ENCODE measurements at regions not wholly inside any gene's neighbourhood (a gene's known extent, or its start where the extent isn't known, plus 50 kb on each side); places are given as distances from the start of the nearest gene placed in this dataset.

DNA sequence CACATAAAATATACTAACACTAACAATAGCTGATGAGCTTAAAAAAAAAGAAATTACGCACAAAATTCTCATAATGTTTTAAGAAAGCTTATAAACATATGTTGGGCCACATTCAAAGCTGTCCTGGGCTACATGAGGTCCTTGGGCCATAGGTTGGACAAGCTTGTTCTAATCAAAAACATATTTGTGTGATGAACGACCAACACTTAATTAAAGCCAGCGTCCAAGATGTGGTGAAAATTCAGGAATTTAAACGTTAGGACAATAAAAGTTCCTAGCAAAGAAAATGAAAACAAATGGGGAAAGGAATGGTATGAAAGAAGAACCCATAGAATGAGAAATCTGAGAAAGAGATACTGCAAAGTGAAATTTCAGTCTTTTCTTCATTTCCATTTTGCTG is 429.6 kb upstream of the DMAC1 start:
- no peaks in the 10 kb centered on the region for H3K4me1 ChIP-seq
- H3K4me3 ChIP-seq: no peak overlapping the region
- H3K27ac ChIP-seq: no peak overlapping the region
- no peaks in the 10 kb centered on the region for H3K27me3 ChIP-seq
- no peaks in the 10 kb centered on the region for H3K9me3 ChIP-seq
- 77 to 94% (median 91%) methylated on average over 4 of the region's 4 CpGs for WGBS, 5 donors
- DNase-seq: no peak
- TF ChIP-seq EP300 (IDR thresholded peaks at IDR 0.05) (no peak), POLR2A (IDR thresholded peaks at IDR 0.05) (no peak), POLR2AphosphoS5 (IDR thresholded peaks at IDR 0.05) (no peak)
- TF ChIP-seq, protein P1, sequence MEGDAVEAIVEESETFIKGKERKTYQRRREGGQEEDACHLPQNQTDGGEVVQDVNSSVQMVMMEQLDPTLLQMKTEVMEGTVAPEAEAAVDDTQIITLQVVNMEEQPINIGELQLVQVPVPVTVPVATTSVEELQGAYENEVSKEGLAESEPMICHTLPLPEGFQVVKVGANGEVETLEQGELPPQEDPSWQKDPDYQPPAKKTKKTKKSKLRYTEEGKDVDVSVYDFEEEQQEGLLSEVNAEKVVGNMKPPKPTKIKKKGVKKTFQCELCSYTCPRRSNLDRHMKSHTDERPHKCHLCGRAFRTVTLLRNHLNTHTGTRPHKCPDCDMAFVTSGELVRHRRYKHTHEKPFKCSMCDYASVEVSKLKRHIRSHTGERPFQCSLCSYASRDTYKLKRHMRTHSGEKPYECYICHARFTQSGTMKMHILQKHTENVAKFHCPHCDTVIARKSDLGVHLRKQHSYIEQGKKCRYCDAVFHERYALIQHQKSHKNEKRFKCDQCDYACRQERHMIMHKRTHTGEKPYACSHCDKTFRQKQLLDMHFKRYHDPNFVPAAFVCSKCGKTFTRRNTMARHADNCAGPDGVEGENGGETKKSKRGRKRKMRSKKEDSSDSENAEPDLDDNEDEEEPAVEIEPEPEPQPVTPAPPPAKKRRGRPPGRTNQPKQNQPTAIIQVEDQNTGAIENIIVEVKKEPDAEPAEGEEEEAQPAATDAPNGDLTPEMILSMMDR (IDR thresholded peaks at IDR 0.05): no peak
- intact Hi-C loops (cut with DNase I; ENCODE audit: low total_unique reads): no loop called here
- H3K36me3 ChIP-seq: no peaks in the 10 kb centered on the region

DNA sequence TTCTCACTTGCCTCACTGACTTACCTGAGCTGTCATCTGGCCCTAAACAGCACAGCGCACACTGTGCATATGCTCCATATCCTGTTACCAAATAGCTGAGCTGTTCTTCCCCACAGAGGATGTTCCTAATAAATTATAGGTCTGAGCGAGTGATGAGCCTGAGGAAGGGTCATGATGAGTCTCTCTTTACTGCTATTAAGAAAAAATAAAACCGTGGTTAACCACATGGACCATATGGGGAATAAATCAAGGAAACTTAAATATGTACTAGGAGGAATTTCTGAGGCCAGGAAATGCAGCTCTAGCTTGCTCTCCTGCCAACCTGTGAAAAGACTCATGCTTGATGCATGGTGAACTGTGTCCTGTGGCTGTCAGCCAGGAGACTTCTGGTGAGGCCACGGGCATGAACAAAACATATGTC is 424.8 kb upstream of the DMAC1 start:
- no peaks in the 10 kb centered on the region for H3K4me1 ChIP-seq
- DNase-seq: no peak
- no peaks in the 10 kb centered on the region for H3K36me3 ChIP-seq
- TF ChIP-seq EP300 (IDR thresholded peaks at IDR 0.05) (no peak), POLR2A (IDR thresholded peaks at IDR 0.05) (no peak), POLR2AphosphoS5 (IDR thresholded peaks at IDR 0.05) (no peak)
- TF ChIP-seq, protein P1 (IDR thresholded peaks at IDR 0.05): no peak
- H3K27ac ChIP-seq: no peak overlapping the region
- H3K4me3 ChIP-seq: no peak overlapping the region
- WGBS, 5 donors: 49 to 72% (median 63%) methylated on average over 4 of the region's 4 CpGs
- H3K27me3 ChIP-seq: no peaks in the 10 kb centered on the region
- intact Hi-C loops (cut with DNase I; ENCODE audit: low total_unique reads): no loop called here
- no peaks in the 10 kb centered on the region for H3K9me3 ChIP-seq

DNA sequence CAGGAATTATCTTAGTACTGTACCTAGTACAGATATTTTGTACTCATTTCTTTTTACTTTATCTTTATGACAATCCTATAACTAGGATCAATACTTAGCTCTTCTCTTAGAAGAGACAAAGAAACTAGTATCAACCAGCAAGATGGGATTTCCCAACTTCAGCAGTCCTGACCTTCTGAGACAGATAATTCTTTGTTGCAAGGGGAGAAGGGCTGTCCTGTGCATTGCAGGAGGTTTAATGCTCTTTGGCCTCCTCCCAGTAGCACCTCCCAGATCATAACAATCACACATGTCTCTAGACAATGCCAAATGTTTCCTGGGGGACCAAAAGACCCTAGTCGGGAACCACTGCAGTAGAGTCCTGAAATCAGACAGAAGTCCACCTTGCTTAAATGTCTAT is 424.3 kb upstream of the DMAC1 start:
- TF ChIP-seq POLR2A (IDR thresholded peaks at IDR 0.05) (no peak), EP300 (IDR thresholded peaks at IDR 0.05) (no peak)
- TF ChIP-seq, protein P1 (IDR thresholded peaks at IDR 0.05): no peak
- no peaks in the 10 kb centered on the region for H3K4me1 ChIP-seq
- 65 to 91% (median 85%) methylated on average over 1 of the region's 1 CpG for WGBS, 5 donors
- no peaks in the 10 kb centered on the region for H3K27me3 ChIP-seq
- intact Hi-C loops (cut with DNase I; ENCODE audit: low total_unique reads): no loop called here
- no peak for DNase-seq
- H3K36me3 ChIP-seq: no peaks in the 10 kb centered on the region
- no peak overlapping the region for H3K4me3 ChIP-seq
- H3K27ac ChIP-seq: no peak overlapping the region
- no peaks in the 10 kb centered on the region for H3K9me3 ChIP-seq

DNA sequence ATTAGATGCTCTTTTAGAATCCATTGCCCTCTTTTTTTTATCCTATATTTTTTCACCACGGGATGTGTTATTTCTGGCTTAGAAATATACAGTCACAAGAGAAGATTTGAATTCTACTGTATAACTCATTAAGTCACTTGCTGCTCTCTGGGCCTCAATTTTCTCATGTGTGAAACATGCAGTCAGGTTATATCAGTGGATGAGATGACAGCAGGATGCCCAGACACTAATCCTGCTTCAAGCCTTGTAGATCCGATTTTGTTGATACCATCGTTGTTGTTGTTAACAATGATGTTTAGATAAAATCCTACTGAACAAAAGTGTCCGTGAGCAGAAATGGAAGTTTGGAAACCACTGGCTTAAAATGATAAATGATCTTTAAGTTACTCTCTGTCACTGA is 421.9 kb upstream of the DMAC1 start:
- WGBS, 5 donors: 39 to 53% (median 49%) methylated on average over 4 of the region's 4 CpGs
- intact Hi-C loops (cut with DNase I; ENCODE audit: low total_unique reads): no loop called here

More for the DNA sequence above, 421.9 kb upstream of the DMAC1 start:
- TF ChIP-seq EP300 (IDR thresholded peaks at IDR 0.05) (no peak), POLR2AphosphoS5 (IDR thresholded peaks at IDR 0.05) (no peak), POLR2A (IDR thresholded peaks at IDR 0.05) (no peak)
- TF ChIP-seq, protein P1 (IDR thresholded peaks at IDR 0.05): no peak
- Histone ChIP-seq H3K4me1 (no peaks in the 10 kb centered on the region), H3K9me3 (peaks cover 0 to 7% (median 0%) of the 10 kb centered on the region in 4 donors), H3K27me3 (no peaks in the 10 kb centered on the region), H3K36me3 (no peaks in the 10 kb centered on the region), H3K27ac (no peak overlapping the region), H3K4me3 (no peak overlapping the region)
- no peak for DNase-seq
